HG02588 (cell line): ENCODE measurements at regions not wholly inside any gene's neighbourhood (a gene's known extent, or its start where the extent isn't known, plus 50 kb on each side); places are given as distances from the start of the nearest gene placed in this dataset.
"Not testable (repeated sequence)": the region's sequence is repeated elsewhere in the genome, so short reads cannot be mapped to it uniquely, and the experiment has no call there.

Experiments
- ATAC-seq: cut with Tn5 transposase; IDR thresholded peaks from one replicate; pipeline ENCODE4 v1.9.1; 2021; ENCODE audit warnings: mild to moderate bottlenecking, moderate library complexity; ENCODE audit not compliant: unreplicated experiment

DNA sequence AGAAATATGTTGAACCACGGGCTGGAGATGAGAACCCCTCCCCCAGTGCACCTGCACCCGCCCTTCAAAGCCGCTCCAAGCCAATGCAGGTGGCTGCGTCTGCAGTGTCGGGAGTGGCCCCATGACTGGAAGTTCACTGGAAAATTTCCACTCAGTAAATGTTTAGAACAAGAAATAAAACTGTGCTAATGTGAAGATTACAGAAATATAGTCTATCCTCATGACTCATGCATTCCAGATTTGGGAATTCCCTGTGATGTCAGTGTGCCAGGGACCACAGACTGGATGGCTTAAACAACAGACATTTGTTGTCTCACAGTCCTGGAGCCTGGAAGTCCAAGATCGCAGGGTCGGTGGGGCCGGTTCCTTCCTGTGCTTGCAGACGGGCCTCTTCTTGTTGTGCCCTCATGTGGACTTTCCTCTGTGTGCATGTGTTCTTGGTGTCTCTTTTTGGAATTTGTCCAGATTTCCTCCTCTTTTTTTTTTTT is 3967.0 kb upstream of the TPTE start:
- not testable (repeated sequence) for ATAC-seq

GRCh38 chr21:6556516-6556915 is 3964.9 kb upstream of the TPTE start:
- peak; percentile 51 for ATAC-seq

DNA sequence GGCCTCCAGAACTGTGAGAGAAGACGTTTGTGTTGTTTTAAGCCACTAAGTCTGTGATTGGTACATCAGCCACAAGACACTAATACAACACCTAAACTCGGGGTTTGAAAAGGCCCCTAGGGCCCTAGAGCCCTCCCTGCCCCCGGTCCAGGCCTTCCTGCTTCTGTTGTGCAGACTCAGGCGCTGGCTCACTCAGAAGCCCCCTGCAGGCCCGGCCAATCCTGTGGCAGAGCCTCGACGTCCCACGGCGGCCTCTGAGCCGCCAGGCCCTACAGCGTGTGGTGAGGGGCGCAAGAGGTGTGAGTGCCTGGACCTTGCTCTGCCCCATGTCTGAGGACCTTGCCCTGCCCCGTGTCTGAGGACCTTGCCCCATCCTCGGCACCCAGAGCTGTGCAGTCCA is 3964.0 kb upstream of the TPTE start:
- not testable (repeated sequence) for ATAC-seq

- ATAC-seq: not testable (repeated sequence)
Measured at GRCh38 chr21:6561168-6561567, 3960.2 kb upstream of the TPTE start.

- ATAC-seq: not testable (repeated sequence)
Measured at GRCh38 chr21:6561578-6561977, 3959.8 kb upstream of the TPTE start.

DNA sequence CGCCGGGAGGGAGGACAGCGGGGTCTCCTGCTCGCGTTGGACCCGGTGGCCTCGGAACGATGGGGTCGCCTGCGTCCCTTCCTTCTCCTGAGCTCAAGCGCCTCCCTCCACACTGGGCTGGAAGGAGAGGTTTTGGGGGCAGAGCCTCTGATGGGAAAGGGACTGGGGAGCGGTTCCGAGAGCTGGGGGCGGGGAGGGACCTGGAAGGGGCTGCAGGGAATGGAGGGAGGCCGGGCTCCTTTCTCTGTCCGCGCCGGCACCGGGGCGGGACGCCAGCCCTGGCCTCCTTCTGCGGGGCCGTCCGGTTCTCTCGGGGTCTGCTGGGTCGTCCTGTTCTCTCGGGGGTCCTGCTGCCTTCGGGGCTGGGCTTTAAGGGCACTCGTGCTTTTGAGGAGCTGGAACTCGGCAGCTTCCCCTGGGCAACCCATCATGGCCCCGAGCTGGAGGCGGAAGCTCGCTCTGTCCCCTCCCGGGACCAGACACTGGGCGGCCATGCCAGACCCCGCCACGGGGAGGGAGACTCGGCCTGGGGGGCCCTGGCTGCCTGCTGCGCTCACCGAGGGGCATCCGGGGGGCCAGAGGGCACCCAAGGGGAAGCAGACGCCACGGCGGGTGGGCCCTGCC is 3956.7 kb upstream of the TPTE start:
- ATAC-seq: not testable (repeated sequence)

GRCh38 chr21:6565190-6566094 is 3955.9 kb upstream of the TPTE start:
- not testable (repeated sequence) for ATAC-seq

DNA sequence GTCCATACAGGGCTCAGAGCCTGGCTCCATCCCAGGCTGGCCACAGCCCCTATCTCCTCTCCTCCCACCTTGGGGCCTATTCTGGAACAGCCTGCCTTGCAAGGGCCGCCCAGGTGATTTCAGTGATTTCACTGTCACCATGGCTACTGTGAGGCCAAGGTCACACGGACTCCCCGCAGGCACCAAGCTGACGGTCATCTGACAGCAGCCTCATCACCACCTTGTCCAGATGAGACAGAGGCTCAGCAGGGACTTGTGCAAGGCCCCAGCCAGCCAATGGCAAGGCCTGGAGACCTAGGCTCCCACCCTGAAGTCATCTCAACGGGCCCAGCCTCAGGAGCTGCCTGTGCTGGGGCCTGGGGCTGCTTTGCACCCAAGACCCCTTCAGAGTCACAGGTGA is 3953.8 kb upstream of the TPTE start:
- ATAC-seq: not testable (repeated sequence)

GRCh38 chr21:6569152-6569551 is 3952.2 kb upstream of the TPTE start:
- not testable (repeated sequence) for ATAC-seq

GRCh38 chr21:6569587-6570392 is 3951.6 kb upstream of the TPTE start:
- not testable (repeated sequence) for ATAC-seq

- ATAC-seq: not testable (repeated sequence)
Measured at GRCh38 chr21:6570700-6571368, 3950.5 kb upstream of the TPTE start.

DNA sequence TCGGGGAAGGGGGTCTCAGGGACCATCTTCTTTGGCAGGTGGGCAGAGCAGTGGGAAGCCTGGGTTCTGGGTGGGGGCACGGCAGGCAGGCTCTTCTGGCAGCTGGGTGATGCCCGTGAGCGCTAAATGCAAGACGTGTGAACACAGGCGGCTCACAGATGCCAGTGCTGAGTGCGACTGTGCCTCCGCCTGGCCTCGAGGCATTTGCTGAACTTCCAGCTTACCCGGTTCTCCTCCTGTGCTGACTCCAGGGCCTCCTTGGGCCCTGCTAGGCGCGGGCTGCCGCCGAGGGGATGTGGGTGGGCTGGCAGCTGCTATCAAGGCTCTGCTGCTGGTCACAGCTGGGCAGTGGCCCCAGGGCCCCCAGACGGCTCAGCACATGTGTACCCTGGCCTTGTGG is 3947.8 kb upstream of the TPTE start:
- ATAC-seq: not testable (repeated sequence)

- not testable (repeated sequence) for ATAC-seq
Measured at GRCh38 chr21:6579801-6580200, 3941.6 kb upstream of the TPTE start.
